GM12878 (cell line): ENCODE measurements at regions not wholly inside any gene's neighbourhood (a gene's known extent, or its start where the extent isn't known, plus 50 kb on each side); places are given as distances from the start of the nearest gene placed in this dataset.

Source experiments
- ATAC-seq: fragments of 200-7000 bp; cut with Tn5 transposase; 3 replicates; pipeline ENCODE4 v1.9.1; 2020; ENCODE audit warnings: mild to moderate bottlenecking, moderate library complexity
- BruUV-seq: library from RNA; stranded (reverse); fragments of 400-500 nt; replicated peaks from 2 replicates; lab custom pipeline; 2021; lab: Mats Ljungman, UMichigan
- CTCF ChIA-PET: fragments of 300-600 bp; sonication (Branson Sonifier 250); formaldehyde crosslinking; extraction: SDS; loops from one replicate; lab custom pipeline; 2021; ENCODE audit warnings: inconsistent platforms; lab: Yijun Ruan, JAX
- POLR2A ChIA-PET: fragments of 350-600 bp; formaldehyde crosslinking; extraction: SDS; loops from one replicate; lab custom pipeline; 2021; ENCODE audit warnings: inconsistent platforms; lab: Charles Lee
- RAD21 ChIA-PET: fragments of 300-600 bp; sonication (Branson Sonifier 250); formaldehyde crosslinking; loops from one replicate; lab custom pipeline; 2023; ENCODE audit warnings: antibody characterized with exemption; ENCODE audit not compliant: unreplicated experiment; lab: Charles Lee
- SMC1A ChIA-PET: fragments of 300-600 bp; sonication (Branson Sonifier 250); formaldehyde crosslinking; loops from one replicate; lab custom pipeline; 2023; ENCODE audit not compliant: unreplicated experiment, uncharacterized antibody; lab: Charles Lee
- DNase-seq: peaks from one replicate; pipeline ENCODE4 v3.0.0-alpha.2; 2011; ENCODE audit warnings: low read depth, low spot score
- FAIRE-seq: peaks from 3 replicates; lab custom pipeline; 2011; peaks lifted over from hg19 to GRCh38; lab: Jason Lieb, UNC
- H2AFZ ChIP-seq: 2 replicates; pipeline ENCODE4 v1.6.0; 2011; ENCODE audit warnings: low read depth, low read length, control low read depth; ENCODE audit not compliant: control insufficient read depth
- H3K27ac ChIP-seq: 2 replicates; pipeline ENCODE4 v1.5.1; 2011; ENCODE audit warnings: control low read depth; ENCODE audit not compliant: control insufficient read depth, insufficient read depth
- H3K27me3 ChIP-seq, 2 experiments: replicated peaks in 1 of 2; 2 replicates each; pipeline versions ENCODE4 v1.6.0 to v1.6.1; 2011; ENCODE audit warnings: low read length in 1 of 2; ENCODE audit not compliant: control insufficient read depth in 2 of 2, insufficient read depth in 2 of 2
- H3K36me3 ChIP-seq, 2 experiments: 2 replicates each; pipeline ENCODE4 v1.5.1; 2011; ENCODE audit warnings: low read length in 1 of 2; ENCODE audit not compliant: control insufficient read depth in 2 of 2, insufficient read depth in 2 of 2
- H3K4me1 ChIP-seq: 2 replicates; pipeline ENCODE4 v1.6.1; 2011; ENCODE audit warnings: mild to moderate bottlenecking, low read length, moderate library complexity, mixed read lengths; ENCODE audit not compliant: control insufficient read depth, insufficient read depth
- H3K4me2 ChIP-seq: 2 replicates; pipeline ENCODE4 v1.6.0; 2011; ENCODE audit warnings: control low read depth; ENCODE audit not compliant: control insufficient read depth, insufficient read depth
- H3K4me3 ChIP-seq: fragments of 200-600 bp; sonication (generic); 2 replicates; pipeline ENCODE4 v1.5.1; 2016
- H3K79me2 ChIP-seq: 2 replicates; pipeline ENCODE4 v1.6.0; 2011; ENCODE audit warnings: low read length; ENCODE audit not compliant: control insufficient read depth, insufficient read depth
- H3K9ac ChIP-seq: 2 replicates; pipeline ENCODE4 v1.8.0; 2011; ENCODE audit warnings: low read length, control low read depth, mixed read lengths; ENCODE audit not compliant: control insufficient read depth, insufficient read depth
- H3K9me3 ChIP-seq: replicated peaks from 3 replicates; pipeline ENCODE4 v1.5.1; 2011; ENCODE audit warnings: mild to moderate bottlenecking, low read length; ENCODE audit not compliant: control insufficient read depth, insufficient read depth
- H4K20me1 ChIP-seq: 2 replicates; pipeline ENCODE4 v1.6.0; 2011; ENCODE audit not compliant: control insufficient read depth, insufficient read depth
- ATF2 ChIP-seq: IDR thresholded peaks from 2 replicates; pipeline ENCODE4 v1.6.1; 2012; ENCODE audit warnings: low read length, inconsistent platforms
- EED ChIP-seq: sonication (generic); IDR thresholded peaks from 2 replicates; pipeline ENCODE4 v1.6.1; 2016; ENCODE audit warnings: antibody characterized with exemption, low read depth
- ETV6 ChIP-seq, 2 experiments: fragments of 450-650 bp in 1 of 2; IDR thresholded peaks in 1 of 2; conservative IDR thresholded peaks in 1 of 2; 2 replicates each; pipeline ENCODE4 v1.6.1; 2014; ENCODE audit warnings: antibody characterized with exemption in 1 of 2, borderline replicate concordance in 1 of 2, low read depth in 1 of 2, mild to moderate bottlenecking in 1 of 2, moderate library complexity in 1 of 2
- NR2F1 ChIP-seq: fragments of 450-650 bp; conservative IDR thresholded peaks from 2 replicates; pipeline ENCODE4 v1.6.1; 2017; ENCODE audit warnings: mild to moderate bottlenecking
- SP1 ChIP-seq: IDR thresholded peaks from one replicate; pipeline ENCODE4 v1.6.1; 2011; ENCODE audit warnings: low read depth, low read length
- YY1 ChIP-seq: IDR thresholded peaks from 2 replicates; pipeline ENCODE4 v1.6.1; 2011; ENCODE audit warnings: low read depth, mild to moderate bottlenecking, low read length
- ZNF24 ChIP-seq: fragments of 450-650 bp; IDR thresholded peaks from 2 replicates; pipeline ENCODE4 v1.6.1; 2017; ENCODE audit warnings: antibody characterized with exemption, mild to moderate bottlenecking
- in situ Hi-C: fragments of 300-500 bp; cut with MboI; formaldehyde crosslinking; loops from 9 replicates; pipeline ENCODE4 v1.14.3; 2018; ENCODE audit warnings: mixed read lengths
- intact Hi-C: fragments of 100-400 bp; cut with micrococcal nuclease; formaldehyde crosslinking; loops from one replicate; pipeline ENCODE4 v1.14.2; 2022; ENCODE audit not compliant: unreplicated experiment

- TF ChIP-seq NR2F1 = no peak
- TF ChIP-seq EED = no peak
- no peak for TF ChIP-seq ETV6 (conservative IDR thresholded peaks at IDR 0.05 in 1 of 2, IDR thresholded peaks at IDR 0.05 in 1 of 2; ENCODE audit: borderline replicate concordance in 1 of 2, low read depth in 1 of 2)
Observed at GRCh38 chr5:58382131-58382534, 77.8 kb downstream of the PLK2 start (continued).

- POLR2A ChIA-PET = no interaction called here
- in situ Hi-C loops (no loop called here), intact Hi-C loops (no loop called here)
- H3K79me2 ChIP-seq = no peaks in the 10 kb centered on the region
- CTCF ChIA-PET = interaction anchor here (1.7 kb wide), 1 partner anchor 10 kb away, joined by 4 read pairs; no protein-coding TSS in a partner anchor
- H3K4me1 ChIP-seq = no peaks in the 10 kb centered on the region
- SMC1A ChIA-PET = no interaction called here
- H3K27me3 ChIP-seq = no peaks in the 10 kb centered on the region
- DNase-seq (no peak), FAIRE-seq (no peak), ATAC-seq (no peak)
- H3K9ac ChIP-seq = no peak overlapping the region
- H3K4me2 ChIP-seq = no peak overlapping the region
- no TSS peak for BruUV-seq
- no peak overlapping the region for H3K4me3 ChIP-seq
- RAD21 ChIA-PET = no interaction called here
- H3K9me3 ChIP-seq = no peaks in the 10 kb centered on the region; the same call in 2 of the 3 replicates
- H2AFZ ChIP-seq = no peak overlapping the region
- TF ChIP-seq ATF2 (no peak), ZNF24 (no peak), SP1 (no peak), YY1 (no peak)
- no peak overlapping the region for H3K27ac ChIP-seq
- no peaks in the 10 kb centered on the region for H3K36me3 ChIP-seq
- H4K20me1 ChIP-seq = no peaks in the 10 kb centered on the region
Observed at GRCh38 chr5:58381566-58381965, 78.3 kb downstream of the PLK2 start.
